ENCODE measurements at regions not wholly inside any gene's neighbourhood (a gene's known extent, or its start where the extent isn't known, plus 50 kb on each side); places are given as distances from the start of the nearest gene placed in this dataset.

GRCh38 chr3:194928831-194929577 is 243.3 kb downstream of the FAM43A start:
- no peak for DNase-seq

- DNase-seq, result no peak
These were observed 243.9 kb downstream of the FAM43A start for GRCh38 chr3:194929578-194929960.

- peak; percentile 26 for DNase-seq
These were observed 244.9 kb downstream of the FAM43A start for GRCh38 chr3:194930377-194931204.

GRCh38 chr3:194931347-194931746 is 245.7 kb downstream of the FAM43A start:
- DNase-seq, result no peak

- DNase-seq, result no peak
These were observed 246.2 kb downstream of the FAM43A start for GRCh38 chr3:194931865-194932264.

- no peak for DNase-seq
These were observed 247.8 kb downstream of the FAM43A start for GRCh38 chr3:194933465-194933864.

GRCh38 chr3:194935061-194935460 is 249.4 kb downstream of the FAM43A start:
- no peak for DNase-seq

- DNase-seq, result no peak
These were observed 250.2 kb downstream of the FAM43A start for GRCh38 chr3:194935632-194936470.

GRCh38 chr3:194936659-194937058 is 251.0 kb downstream of the FAM43A start:
- DNase-seq, result no peak

- no peak for DNase-seq
These were observed 251.5 kb downstream of the FAM43A start for GRCh38 chr3:194937144-194937543.

GRCh38 chr3:194937882-194938321 is 252.2 kb downstream of the FAM43A start:
- no peak for DNase-seq

GRCh38 chr3:194938845-194939531 is 253.3 kb downstream of the FAM43A start:
- DNase-seq, result no peak

- no peak for DNase-seq
These were observed 253.8 kb downstream of the FAM43A start for GRCh38 chr3:194939532-194939909.

- no peak for DNase-seq
These were observed 254.5 kb downstream of the FAM43A start for GRCh38 chr3:194939949-194940770.

GRCh38 chr3:194941360-194941955 is 255.8 kb downstream of the FAM43A start:
- DNase-seq, result no peak

GRCh38 chr3:194941956-194942511 is 256.4 kb downstream of the FAM43A start:
- DNase-seq, result no peak

GRCh38 chr3:194944526-194944925 is 258.8 kb downstream of the FAM43A start:
- DNase-seq, result no peak

GRCh38 chr3:194945508-194945907 is 259.8 kb downstream of the FAM43A start:
- no peak for DNase-seq

- DNase-seq, result no peak
These were observed 260.4 kb downstream of the FAM43A start for GRCh38 chr3:194946091-194946490.

GRCh38 chr3:194949592-194949991 is 263.9 kb downstream of the FAM43A start:
- DNase-seq, result no peak
